ENCODE measurements at regions not wholly inside any gene's neighbourhood (a gene's known extent, or its start where the extent isn't known, plus 50 kb on each side); places are given as distances from the start of the nearest gene placed in this dataset.

DNA sequence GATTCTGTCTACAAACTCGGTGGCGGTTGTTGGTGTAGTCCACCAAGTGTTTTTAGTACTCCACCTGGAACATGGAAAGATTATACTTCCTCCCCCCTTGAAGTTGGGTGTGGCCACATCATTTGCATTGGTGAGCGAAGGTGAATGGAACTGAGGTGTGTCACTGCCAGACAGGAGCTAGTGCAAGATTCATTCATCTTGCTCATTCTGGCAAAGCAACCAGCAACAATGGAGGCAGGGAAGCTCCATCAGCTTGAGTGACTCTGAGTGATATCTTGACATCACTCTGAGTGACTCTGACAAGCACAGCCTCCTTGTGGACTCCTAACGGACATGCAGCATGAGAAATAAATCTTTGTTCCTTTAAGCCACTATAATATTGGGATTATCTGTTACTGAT is 54.7 kb upstream of the SLC1A4 start:
- TF ChIP-seq, protein P1, sequence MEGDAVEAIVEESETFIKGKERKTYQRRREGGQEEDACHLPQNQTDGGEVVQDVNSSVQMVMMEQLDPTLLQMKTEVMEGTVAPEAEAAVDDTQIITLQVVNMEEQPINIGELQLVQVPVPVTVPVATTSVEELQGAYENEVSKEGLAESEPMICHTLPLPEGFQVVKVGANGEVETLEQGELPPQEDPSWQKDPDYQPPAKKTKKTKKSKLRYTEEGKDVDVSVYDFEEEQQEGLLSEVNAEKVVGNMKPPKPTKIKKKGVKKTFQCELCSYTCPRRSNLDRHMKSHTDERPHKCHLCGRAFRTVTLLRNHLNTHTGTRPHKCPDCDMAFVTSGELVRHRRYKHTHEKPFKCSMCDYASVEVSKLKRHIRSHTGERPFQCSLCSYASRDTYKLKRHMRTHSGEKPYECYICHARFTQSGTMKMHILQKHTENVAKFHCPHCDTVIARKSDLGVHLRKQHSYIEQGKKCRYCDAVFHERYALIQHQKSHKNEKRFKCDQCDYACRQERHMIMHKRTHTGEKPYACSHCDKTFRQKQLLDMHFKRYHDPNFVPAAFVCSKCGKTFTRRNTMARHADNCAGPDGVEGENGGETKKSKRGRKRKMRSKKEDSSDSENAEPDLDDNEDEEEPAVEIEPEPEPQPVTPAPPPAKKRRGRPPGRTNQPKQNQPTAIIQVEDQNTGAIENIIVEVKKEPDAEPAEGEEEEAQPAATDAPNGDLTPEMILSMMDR (IDR thresholded peaks at IDR 0.05; ENCODE audit: borderline replicate concordance, extremely low read depth, low read length, poor library complexity, severe bottlenecking) = no peak
- TF ChIP-seq EZH2 (IDR thresholded peaks at IDR 0.05; ENCODE audit: borderline replicate concordance, low read depth, low read length, severe bottlenecking) = no peak

Measured in DND-41 (cell line).